ENCODE measurements at regions not wholly inside any gene's neighbourhood (a gene's known extent, or its start where the extent isn't known, plus 50 kb on each side); places are given as distances from the start of the nearest gene placed in this dataset.

GRCh38 chr7:80057488-80057887 is 77.1 kb upstream of the GNAI1 start:
- DNase-seq (ENCODE audit: low read depth), result no peak
- H3K4me3 ChIP-seq (ENCODE audit: low read length), result no peak overlapping the region
- TF ChIP-seq, protein P1, sequence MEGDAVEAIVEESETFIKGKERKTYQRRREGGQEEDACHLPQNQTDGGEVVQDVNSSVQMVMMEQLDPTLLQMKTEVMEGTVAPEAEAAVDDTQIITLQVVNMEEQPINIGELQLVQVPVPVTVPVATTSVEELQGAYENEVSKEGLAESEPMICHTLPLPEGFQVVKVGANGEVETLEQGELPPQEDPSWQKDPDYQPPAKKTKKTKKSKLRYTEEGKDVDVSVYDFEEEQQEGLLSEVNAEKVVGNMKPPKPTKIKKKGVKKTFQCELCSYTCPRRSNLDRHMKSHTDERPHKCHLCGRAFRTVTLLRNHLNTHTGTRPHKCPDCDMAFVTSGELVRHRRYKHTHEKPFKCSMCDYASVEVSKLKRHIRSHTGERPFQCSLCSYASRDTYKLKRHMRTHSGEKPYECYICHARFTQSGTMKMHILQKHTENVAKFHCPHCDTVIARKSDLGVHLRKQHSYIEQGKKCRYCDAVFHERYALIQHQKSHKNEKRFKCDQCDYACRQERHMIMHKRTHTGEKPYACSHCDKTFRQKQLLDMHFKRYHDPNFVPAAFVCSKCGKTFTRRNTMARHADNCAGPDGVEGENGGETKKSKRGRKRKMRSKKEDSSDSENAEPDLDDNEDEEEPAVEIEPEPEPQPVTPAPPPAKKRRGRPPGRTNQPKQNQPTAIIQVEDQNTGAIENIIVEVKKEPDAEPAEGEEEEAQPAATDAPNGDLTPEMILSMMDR (conservative IDR thresholded peaks at IDR 0.05; ENCODE audit: low read length), result no peak

- DNase-seq (ENCODE audit: low read depth), result peak; percentile 69
- TF ChIP-seq, protein P1 (conservative IDR thresholded peaks at IDR 0.05; ENCODE audit: low read length), result no peak
Measured at GRCh38 chr7:80054356-80054755, 80.3 kb upstream of the GNAI1 start.

GRCh38 chr7:80053124-80053523 is 81.5 kb upstream of the GNAI1 start:
- TF ChIP-seq, protein P1 (conservative IDR thresholded peaks at IDR 0.05; ENCODE audit: low read length), result no peak
- no peak for DNase-seq (ENCODE audit: low read depth)

More at GRCh38 chr7:80054356-80054755, 80.3 kb upstream of the GNAI1 start:
- H3K4me3 ChIP-seq (ENCODE audit: low read length), result no peak overlapping the region

GRCh38 chr7:80047856-80048459 is 86.7 kb upstream of the GNAI1 start:
- peak; percentile 8 for DNase-seq (ENCODE audit: low read depth)
- H3K4me3 ChIP-seq (ENCODE audit: low read length), result no peak overlapping the region
- TF ChIP-seq, protein P1 (conservative IDR thresholded peaks at IDR 0.05; ENCODE audit: low read length), result peak; percentile 60

More at GRCh38 chr7:80053124-80053523, 81.5 kb upstream of the GNAI1 start:
- no peak overlapping the region for H3K4me3 ChIP-seq (ENCODE audit: low read length)

GRCh38 chr7:80047032-80047431 is 87.6 kb upstream of the GNAI1 start:
- TF ChIP-seq, protein P1 (conservative IDR thresholded peaks at IDR 0.05; ENCODE audit: low read length), result no peak
- no peak for DNase-seq (ENCODE audit: low read depth)
- no peak overlapping the region for H3K4me3 ChIP-seq (ENCODE audit: low read length)

DNA sequence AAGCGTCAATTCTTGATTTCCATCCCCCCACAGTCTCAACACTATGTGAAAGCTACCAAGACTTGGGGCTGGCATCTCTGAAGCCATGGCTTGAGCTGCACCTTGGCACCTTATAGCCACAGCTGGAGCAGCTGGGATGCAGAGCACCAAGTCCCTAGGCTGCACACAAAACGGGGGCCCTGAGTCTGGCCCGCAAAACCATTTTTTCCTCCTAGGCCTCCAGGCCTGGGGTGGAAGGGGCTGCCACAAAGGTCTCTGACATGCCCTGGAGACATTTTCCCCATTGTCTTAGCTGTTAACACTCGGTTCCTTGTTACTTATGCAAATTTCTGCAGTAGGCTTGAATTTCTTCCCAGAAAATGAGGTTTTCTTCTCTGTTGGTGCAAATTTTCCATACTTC is 89.8 kb upstream of the GNAI1 start:
- DNase-seq (ENCODE audit: low read depth), result no peak
- TF ChIP-seq, protein P1 (conservative IDR thresholded peaks at IDR 0.05; ENCODE audit: low read length), result no peak
- no peak overlapping the region for H3K4me3 ChIP-seq (ENCODE audit: low read length)

DNA sequence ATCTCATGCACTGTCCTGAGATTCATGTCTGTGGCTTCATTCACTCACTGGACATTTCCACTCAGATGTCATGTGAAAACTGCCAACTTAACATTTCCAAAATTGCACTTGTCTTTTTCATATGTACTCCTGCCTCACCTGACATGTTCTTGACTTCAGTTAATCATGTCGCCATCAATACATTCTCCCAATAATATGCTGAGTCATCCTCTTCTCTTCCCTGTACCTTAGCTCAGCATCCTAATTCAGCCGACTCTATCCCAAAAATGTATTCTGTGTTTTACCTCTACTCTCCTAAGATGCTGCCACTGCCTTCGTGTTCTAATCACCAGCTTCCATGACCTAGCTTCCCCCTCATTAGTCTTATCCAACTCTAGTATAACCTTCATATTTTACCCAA is 93.9 kb upstream of the GNAI1 start:
- DNase-seq (ENCODE audit: low read depth), result no peak
- no peak overlapping the region for H3K4me3 ChIP-seq (ENCODE audit: low read length)
- TF ChIP-seq, protein P1 (conservative IDR thresholded peaks at IDR 0.05; ENCODE audit: low read length), result no peak
